Glomerular visceral epithelial cell (primary cell): ENCODE measurements at regions not wholly inside any gene's neighbourhood (a gene's known extent, or its start where the extent isn't known, plus 50 kb on each side); places are given as distances from the start of the nearest gene placed in this dataset.
"Not testable (repeated sequence)": the region's sequence is repeated elsewhere in the genome, so short reads cannot be mapped to it uniquely, and the experiment has no call there.

Source experiments
- DNase-seq: peaks from one replicate; pipeline ENCODE4 v3.0.0-alpha.2; 2016; ENCODE audit errors: extremely low spot score

GRCh38 chr6:99141906-99142305 is 194.2 kb upstream of the FBXL4 start:
- not testable (repeated sequence) for DNase-seq

GRCh38 chr6:99138445-99138844 is 190.7 kb upstream of the FBXL4 start:
- DNase-seq: no peak

GRCh38 chr6:99137314-99137713 is 189.6 kb upstream of the FBXL4 start:
- no peak for DNase-seq

GRCh38 chr6:99136488-99136887 is 188.7 kb upstream of the FBXL4 start:
- DNase-seq: no peak

DNA sequence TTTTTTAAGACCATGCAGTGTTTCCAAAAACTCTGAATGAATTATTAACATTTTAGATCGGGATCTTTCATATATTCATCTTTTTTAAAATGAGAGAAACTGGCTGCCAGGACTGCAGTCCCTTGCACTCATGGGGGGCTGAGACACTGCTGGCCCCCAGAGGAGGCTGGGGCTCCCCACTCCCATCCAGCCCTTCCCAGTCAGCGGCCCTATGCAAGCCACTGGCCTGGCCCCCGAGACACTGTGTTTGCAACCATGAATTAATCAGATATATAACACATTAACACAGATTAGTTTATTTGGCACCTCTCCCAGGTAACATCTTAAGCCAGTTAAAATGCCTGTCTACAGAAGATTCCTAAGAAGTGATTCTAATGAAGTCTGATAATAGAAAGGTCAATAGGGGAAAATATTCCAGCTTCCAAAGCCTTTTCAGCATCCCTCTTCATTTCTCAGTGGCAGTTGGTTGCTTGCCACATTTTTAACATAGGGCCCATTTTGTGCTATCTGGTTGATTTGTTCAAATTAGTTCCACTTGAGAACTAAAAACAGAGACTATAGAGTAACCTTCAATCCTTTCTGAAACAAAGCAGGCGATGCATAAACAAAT is 184.4 kb upstream of the FBXL4 start:
- no peak for DNase-seq

- no peak for DNase-seq
Observed at GRCh38 chr6:99130897-99131873, 183.4 kb upstream of the FBXL4 start.

- no peak for DNase-seq
Observed at GRCh38 chr6:99129835-99130234, 182.1 kb upstream of the FBXL4 start.

DNA sequence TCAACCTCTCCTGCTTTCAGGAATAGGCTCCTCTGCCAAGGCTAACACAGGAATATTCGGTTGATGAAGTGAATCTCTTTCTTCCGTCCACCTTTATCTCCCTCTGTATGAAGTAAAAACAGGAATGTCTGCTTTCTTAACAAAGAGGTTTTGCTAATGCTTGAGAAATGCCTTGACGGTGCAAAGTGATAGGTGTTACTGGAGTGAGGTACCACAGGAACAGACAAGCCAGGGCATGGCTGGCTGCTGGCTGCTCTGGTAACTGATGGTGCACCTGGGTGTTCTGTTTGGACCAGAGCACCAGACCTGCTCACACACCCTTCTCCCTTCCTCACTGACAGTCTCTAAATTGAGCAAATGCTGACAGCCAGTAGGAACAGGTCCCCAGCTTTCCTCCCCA is 174.0 kb upstream of the FBXL4 start:
- DNase-seq: no peak

DNA sequence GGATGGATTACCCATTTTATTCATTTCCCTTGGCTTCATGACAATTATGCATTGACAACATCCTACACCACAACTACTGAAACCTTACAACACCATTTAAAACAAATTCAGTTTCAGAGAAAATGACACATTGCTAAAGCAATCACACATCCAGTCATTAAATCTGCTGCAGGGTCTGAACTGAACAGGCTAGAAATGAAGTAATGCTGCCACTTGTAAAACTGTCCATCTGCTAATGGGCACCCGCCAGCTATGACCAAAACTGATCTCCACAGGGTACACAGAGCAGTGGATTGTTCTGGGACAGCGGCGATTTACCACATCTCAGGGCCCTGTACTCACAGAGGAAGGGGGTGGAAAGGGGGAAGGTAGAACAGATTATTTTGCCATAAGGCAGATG is 172.9 kb upstream of the FBXL4 start:
- no peak for DNase-seq

DNA sequence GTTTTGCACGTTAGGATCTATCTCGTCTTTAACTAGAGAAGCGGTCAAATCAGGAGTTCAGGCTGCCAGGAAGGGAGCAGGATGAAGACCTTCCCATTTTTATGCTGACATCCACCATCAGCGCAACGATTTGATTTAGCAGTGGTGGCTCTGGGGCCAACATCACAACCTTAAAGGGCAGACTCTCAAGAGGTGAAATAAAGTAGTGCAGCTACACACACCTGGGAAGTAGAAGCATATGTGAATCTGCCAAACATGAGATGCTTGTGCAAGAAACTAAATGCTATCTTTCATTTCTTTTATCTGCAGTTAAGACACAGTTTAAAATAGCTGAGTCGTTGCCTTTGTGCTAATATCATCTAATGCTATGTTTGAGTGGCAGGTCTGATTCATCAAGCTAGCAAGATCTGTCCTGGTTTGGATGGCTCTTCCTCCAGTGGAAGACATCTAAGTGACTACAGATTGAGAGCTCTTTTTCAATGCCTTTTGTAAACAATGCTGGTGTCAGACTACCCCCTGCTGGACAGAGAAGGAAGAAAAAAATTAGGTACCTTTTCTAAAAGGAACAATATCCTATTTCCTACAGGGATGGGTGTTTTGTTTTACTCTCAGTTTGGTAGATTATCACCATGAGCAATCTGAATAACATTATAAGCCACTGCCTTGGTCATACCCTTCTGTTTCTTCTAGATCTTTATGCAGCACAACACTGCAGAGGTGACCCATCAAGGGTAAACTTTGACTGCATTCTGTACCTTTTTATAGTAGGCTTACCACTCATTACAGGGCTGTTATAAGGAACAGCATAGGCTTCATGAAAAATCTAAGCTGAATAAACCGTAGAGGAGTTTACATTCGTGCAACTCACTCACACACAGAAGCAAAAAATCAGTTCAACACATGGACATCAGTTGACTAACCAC is 171.6 kb upstream of the FBXL4 start:
- DNase-seq: peak; percentile 60

GRCh38 chr6:99114769-99115406 is 167.1 kb upstream of the FBXL4 start:
- no peak for DNase-seq

GRCh38 chr6:99111590-99111989 is 163.8 kb upstream of the FBXL4 start:
- DNase-seq: no peak

DNA sequence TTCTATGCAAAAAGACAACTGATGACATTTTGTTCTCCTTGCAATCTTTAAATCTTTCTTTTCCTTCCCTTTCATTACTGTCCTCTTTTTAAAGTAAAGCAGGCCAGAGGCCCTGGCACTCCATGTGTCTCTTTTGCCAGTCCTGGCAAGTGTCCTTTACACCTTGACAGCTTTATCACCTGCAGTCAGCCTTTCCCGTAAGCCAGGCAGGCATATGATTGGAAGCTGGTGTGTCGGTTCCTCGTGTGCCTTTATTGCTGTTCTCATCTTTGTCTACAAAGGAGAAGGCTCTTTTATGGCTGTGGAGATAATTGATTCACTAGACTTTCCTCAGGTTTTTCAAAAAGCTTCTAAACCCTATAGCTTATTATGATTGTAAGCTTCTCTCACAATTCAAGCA is 162.3 kb upstream of the FBXL4 start:
- no peak for DNase-seq

GRCh38 chr6:99104218-99104617 is 156.5 kb upstream of the FBXL4 start:
- DNase-seq: no peak

DNA sequence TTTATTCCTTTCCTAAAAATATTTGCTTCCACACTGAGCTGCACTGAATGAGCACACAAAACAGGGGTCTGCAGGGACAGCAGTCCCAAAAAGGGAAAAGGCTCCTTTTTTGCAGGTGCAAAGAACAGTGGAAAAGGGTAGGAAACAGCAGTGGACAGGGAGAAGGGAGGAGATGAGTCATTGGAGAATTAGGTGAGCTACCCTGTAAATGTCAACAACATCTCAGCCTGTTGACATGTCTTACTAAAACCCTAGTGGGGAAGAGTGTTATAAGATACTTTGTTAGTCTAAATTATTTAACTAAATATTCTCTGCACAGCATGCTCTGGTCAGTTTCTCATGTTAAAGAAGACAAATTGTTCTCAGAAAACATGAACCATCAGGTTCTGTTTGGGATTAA is 151.5 kb upstream of the FBXL4 start:
- DNase-seq: no peak

- no peak for DNase-seq
Observed at GRCh38 chr6:99096170-99096569, 148.4 kb upstream of the FBXL4 start.

GRCh38 chr6:99093456-99094190 is 145.9 kb upstream of the FBXL4 start:
- no peak for DNase-seq

GRCh38 chr6:99092461-99092860 is 144.7 kb upstream of the FBXL4 start:
- DNase-seq: no peak

DNA sequence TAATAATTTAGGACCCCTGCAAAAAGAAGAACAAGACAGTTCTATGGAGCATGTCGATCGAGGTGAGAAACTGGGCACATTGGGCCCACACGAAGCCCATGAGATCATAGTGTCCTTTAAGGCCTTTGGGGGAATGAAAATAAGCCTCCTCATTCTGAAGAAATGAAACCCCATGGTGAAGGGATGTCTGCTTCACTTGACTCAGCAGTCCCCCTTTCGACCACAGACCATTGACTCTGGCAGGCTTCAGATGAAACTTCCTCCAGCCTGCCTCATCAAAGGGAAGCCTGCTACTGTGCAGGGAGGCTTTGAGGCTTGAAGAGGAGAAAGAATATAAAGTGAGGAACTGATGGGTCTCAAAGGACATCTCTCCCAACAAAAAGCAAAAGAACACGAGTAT is 144.2 kb upstream of the FBXL4 start:
- DNase-seq: no peak

- no peak for DNase-seq
Observed at GRCh38 chr6:99080191-99080590, 132.4 kb upstream of the FBXL4 start.

DNA sequence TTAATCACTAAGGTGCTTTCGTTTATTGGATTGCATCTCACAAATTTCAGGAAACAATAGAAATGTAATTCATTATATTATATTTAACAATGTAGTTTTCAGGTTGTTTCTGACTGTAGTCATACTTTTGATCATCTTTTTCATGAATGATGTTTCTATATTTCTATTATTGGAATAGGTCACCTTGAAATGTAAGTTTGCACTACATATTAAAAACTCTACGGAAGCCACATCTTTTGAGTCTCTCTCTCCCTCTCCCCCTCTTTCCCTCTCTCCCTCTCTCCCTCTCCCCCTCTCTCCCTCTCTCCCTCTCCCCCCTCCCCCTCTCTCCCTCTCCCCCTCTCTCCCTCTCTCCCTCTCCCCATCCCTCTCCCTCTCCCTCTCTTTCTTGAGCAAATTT is 131.3 kb upstream of the FBXL4 start:
- DNase-seq: no peak
